Panc1 (cell line): ENCODE measurements at regions not wholly inside any gene's neighbourhood (a gene's known extent, or its start where the extent isn't known, plus 50 kb on each side); places are given as distances from the start of the nearest gene placed in this dataset.

ENCODE experiments used
- ATAC-seq: fragments of 200-7000 bp; cut with Tn5 transposase; 2 replicates; pipeline ENCODE4 v1.9.1; 2020; ENCODE audit warnings: mild to moderate bottlenecking, moderate library complexity
- BruUV-seq: library from RNA; stranded (reverse); fragments of 400-500 nt; replicated peaks from 2 replicates; lab custom pipeline; 2021; lab: Mats Ljungman, UMichigan
- CTCF ChIA-PET: fragments of 300-600 bp; sonication (Branson Sonifier 250); formaldehyde crosslinking; loops from one replicate; lab custom pipeline; 2022; ENCODE audit warnings: antibody characterized with exemption; lab: Charles Lee
- POLR2A ChIA-PET: fragments of 300-600 bp; sonication (Branson Sonifier 250); formaldehyde crosslinking; loops from one replicate; lab custom pipeline; 2022; ENCODE audit warnings: antibody characterized with exemption; lab: Charles Lee
- DNase-seq: peaks from one replicate; pipeline ENCODE4 v3.0.0-alpha.2; 2010; ENCODE audit warnings: low read depth, low spot score
- H3K27ac ChIP-seq: 2 replicates; pipeline ENCODE4 v1.5.1; 2011; ENCODE audit warnings: mild to moderate bottlenecking, low read length, inconsistent platforms
- H3K27me3 ChIP-seq: fragments of 200-500 bp; sonication (Bioruptor generic); 2 replicates; pipeline ENCODE4 v1.6.0; 2014; ENCODE audit warnings: low read length, inconsistent platforms; ENCODE audit not compliant: control insufficient read depth, insufficient read depth
- H3K36me3 ChIP-seq: fragments of 200-500 bp; sonication (Bioruptor generic); 2 replicates; pipeline ENCODE4 v1.5.1; 2014; ENCODE audit warnings: inconsistent platforms, mild to moderate bottlenecking, low read length, moderate library complexity; ENCODE audit not compliant: control insufficient read depth, insufficient read depth
- H3K4me1 ChIP-seq: 2 replicates; pipeline ENCODE4 v1.5.1; 2011; ENCODE audit warnings: inconsistent platforms, mild to moderate bottlenecking, low read length, moderate library complexity; ENCODE audit not compliant: control insufficient read depth, insufficient read depth
- H3K4me3 ChIP-seq, 2 experiments: 2 replicates each; pipeline ENCODE4 v1.5.1; 2011 to 2012; ENCODE audit warnings: low read depth in 2 of 2, low read length in 2 of 2, mild to moderate bottlenecking in 2 of 2, inconsistent platforms in 1 of 2, moderate library complexity in 1 of 2
- H3K9me3 ChIP-seq: fragments of 200-500 bp; sonication (Bioruptor generic); 2 replicates; pipeline ENCODE4 v1.5.1; 2014; ENCODE audit warnings: low read depth, mild to moderate bottlenecking, inconsistent platforms, low read length, moderate library complexity; ENCODE audit not compliant: control insufficient read depth, insufficient read depth
- POLR2AphosphoS5 ChIP-seq: IDR thresholded peaks from 2 replicates; pipeline ENCODE4 v1.6.1; 2012; ENCODE audit warnings: mild to moderate bottlenecking, low read depth, low read length, moderate library complexity
- SIN3A ChIP-seq: IDR thresholded peaks from 2 replicates; pipeline ENCODE4 v1.6.1; 2012; ENCODE audit warnings: low read depth, mild to moderate bottlenecking, low read length, moderate library complexity, borderline replicate concordance; ENCODE audit not compliant: insufficient read depth
- TCF7L2 ChIP-seq: IDR thresholded peaks from 2 replicates; pipeline ENCODE4 v1.6.1; 2011; ENCODE audit warnings: mild to moderate bottlenecking, low read depth, low read length, inconsistent platforms
- in situ Hi-C: cut with HindIII; loops from 2 replicates; pipeline ENCODE4 v1.10.0; 2016; ENCODE audit warnings: low sequenced_read_pairs, low pct_unique_long_range_greater_than_20kb
- intact Hi-C: fragments of 100-400 bp; cut with micrococcal nuclease; formaldehyde crosslinking; loops from one replicate; pipeline ENCODE4 v1.10.0; 2022; ENCODE audit not compliant: unreplicated experiment
- TF ChIP-seq, protein P1 (sequence below), 2 experiments: IDR thresholded peaks; 2 replicates each; pipeline ENCODE4 v1.6.1; 2011 to 2012; ENCODE audit warnings: low read depth in 2 of 2, control low read depth in 1 of 2, low read length in 1 of 2, mild to moderate bottlenecking in 1 of 2, moderate library complexity in 1 of 2; ENCODE audit not compliant: insufficient read depth in 1 of 2
- TF ChIP-seq, protein P2 (sequence below): fragments of 450-650 bp; IDR thresholded peaks from 2 replicates; pipeline ENCODE4 v1.5.1; 2017; ENCODE audit warnings: mild to moderate bottlenecking

DNA sequence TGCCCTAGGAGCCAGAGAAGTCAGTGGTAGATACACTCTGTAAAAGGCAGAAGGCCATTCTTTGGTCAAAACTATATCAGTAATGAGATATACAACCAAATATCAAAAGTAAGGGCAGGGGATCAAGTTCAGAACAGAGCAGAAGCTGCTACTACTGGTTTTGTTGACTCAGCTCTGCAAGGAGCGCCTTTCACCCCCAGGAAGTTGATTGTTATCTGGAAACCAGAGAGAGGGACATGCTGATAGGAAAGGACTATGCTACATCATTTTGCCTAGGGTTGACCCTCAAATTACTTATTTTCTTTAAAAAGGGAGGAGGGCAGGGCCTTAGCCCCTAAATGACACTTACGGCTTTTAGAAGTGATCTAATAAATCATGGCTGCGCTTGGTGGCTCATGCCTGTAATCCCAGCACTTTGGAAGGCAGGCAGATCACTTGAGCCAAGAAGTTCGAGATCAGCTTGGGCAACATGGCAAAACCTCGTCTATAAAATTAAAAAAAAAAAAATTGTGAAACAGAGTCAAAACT is 194.0 kb downstream of the KLHL28 start:
- no peak for TF ChIP-seq TCF7L2
- TF ChIP-seq, protein P1, sequence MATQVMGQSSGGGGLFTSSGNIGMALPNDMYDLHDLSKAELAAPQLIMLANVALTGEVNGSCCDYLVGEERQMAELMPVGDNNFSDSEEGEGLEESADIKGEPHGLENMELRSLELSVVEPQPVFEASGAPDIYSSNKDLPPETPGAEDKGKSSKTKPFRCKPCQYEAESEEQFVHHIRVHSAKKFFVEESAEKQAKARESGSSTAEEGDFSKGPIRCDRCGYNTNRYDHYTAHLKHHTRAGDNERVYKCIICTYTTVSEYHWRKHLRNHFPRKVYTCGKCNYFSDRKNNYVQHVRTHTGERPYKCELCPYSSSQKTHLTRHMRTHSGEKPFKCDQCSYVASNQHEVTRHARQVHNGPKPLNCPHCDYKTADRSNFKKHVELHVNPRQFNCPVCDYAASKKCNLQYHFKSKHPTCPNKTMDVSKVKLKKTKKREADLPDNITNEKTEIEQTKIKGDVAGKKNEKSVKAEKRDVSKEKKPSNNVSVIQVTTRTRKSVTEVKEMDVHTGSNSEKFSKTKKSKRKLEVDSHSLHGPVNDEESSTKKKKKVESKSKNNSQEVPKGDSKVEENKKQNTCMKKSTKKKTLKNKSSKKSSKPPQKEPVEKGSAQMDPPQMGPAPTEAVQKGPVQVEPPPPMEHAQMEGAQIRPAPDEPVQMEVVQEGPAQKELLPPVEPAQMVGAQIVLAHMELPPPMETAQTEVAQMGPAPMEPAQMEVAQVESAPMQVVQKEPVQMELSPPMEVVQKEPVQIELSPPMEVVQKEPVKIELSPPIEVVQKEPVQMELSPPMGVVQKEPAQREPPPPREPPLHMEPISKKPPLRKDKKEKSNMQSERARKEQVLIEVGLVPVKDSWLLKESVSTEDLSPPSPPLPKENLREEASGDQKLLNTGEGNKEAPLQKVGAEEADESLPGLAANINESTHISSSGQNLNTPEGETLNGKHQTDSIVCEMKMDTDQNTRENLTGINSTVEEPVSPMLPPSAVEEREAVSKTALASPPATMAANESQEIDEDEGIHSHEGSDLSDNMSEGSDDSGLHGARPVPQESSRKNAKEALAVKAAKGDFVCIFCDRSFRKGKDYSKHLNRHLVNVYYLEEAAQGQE (IDR thresholded peaks at IDR 0.05; ENCODE audit: insufficient read depth in 1 of 2, low read depth in 2 of 2, low read length in 1 of 2), result no peak
- no peak for TF ChIP-seq POLR2AphosphoS5
- TF ChIP-seq SIN3A, result no peak
- TF ChIP-seq, protein P2, sequence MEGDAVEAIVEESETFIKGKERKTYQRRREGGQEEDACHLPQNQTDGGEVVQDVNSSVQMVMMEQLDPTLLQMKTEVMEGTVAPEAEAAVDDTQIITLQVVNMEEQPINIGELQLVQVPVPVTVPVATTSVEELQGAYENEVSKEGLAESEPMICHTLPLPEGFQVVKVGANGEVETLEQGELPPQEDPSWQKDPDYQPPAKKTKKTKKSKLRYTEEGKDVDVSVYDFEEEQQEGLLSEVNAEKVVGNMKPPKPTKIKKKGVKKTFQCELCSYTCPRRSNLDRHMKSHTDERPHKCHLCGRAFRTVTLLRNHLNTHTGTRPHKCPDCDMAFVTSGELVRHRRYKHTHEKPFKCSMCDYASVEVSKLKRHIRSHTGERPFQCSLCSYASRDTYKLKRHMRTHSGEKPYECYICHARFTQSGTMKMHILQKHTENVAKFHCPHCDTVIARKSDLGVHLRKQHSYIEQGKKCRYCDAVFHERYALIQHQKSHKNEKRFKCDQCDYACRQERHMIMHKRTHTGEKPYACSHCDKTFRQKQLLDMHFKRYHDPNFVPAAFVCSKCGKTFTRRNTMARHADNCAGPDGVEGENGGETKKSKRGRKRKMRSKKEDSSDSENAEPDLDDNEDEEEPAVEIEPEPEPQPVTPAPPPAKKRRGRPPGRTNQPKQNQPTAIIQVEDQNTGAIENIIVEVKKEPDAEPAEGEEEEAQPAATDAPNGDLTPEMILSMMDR, result no peak
- CTCF ChIA-PET, result no interaction called here
- in situ Hi-C loops, result no loop called here
- H3K9me3 ChIP-seq, result no peaks in the 10 kb centered on the region
- BruUV-seq, result no TSS peak
- no peak for ATAC-seq
- intact Hi-C loops, result no loop called here
- no peak for DNase-seq
- no peak overlapping the region for H3K4me3 ChIP-seq
- H3K36me3 ChIP-seq, result no peaks in the 10 kb centered on the region; the same call in 1 of the 2 replicates
- POLR2A ChIA-PET, result no interaction called here
- no peaks in the 10 kb centered on the region for H3K4me1 ChIP-seq
- no peak overlapping the region for H3K27ac ChIP-seq
- no peaks in the 10 kb centered on the region for H3K27me3 ChIP-seq

DNA sequence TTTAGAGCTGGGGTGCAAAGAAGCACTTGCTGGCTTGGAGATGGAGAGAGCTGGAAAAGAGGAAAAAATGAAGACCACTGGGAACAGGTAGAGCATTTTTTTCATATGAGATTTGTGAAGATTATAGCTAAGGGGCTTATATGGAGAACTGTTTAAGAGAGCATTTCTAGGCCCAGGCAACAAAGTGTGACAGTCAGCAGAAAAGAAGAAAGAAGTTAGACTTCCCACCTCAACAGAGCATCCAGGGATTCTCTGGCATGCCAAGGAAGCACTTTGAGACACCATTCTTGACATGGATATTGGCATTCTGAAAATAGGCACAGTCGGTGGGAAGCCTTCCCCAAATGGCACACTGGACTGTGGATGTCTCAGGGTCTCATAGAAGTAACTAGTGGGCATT is 195.5 kb downstream of the KLHL28 start:
- in situ Hi-C loops, result no loop called here
- no peak overlapping the region for H3K27ac ChIP-seq
- ChIA-PET POLR2A (no interaction called here), CTCF (no interaction called here)
- H3K36me3 ChIP-seq, result no peaks in the 10 kb centered on the region; the same call in 1 of the 2 replicates
- intact Hi-C loops, result no loop called here
- TF ChIP-seq TCF7L2, result no peak
- TF ChIP-seq, protein P1 (IDR thresholded peaks at IDR 0.05; ENCODE audit: insufficient read depth in 1 of 2, low read depth in 2 of 2, low read length in 1 of 2), result no peak
- no peak overlapping the region for H3K4me3 ChIP-seq
- no peaks in the 10 kb centered on the region for H3K9me3 ChIP-seq
- no TSS peak for BruUV-seq
- H3K4me1 ChIP-seq, result no peaks in the 10 kb centered on the region
- no peaks in the 10 kb centered on the region for H3K27me3 ChIP-seq
- DNase-seq (no peak), ATAC-seq (no peak)
